OCI-LY7 (cell line): ENCODE measurements at regions not wholly inside any gene's neighbourhood (a gene's known extent, or its start where the extent isn't known, plus 50 kb on each side); places are given as distances from the start of the nearest gene placed in this dataset.

Experiments used
- BruUV-seq: library from RNA; stranded (reverse); fragments of 400-500 nt; replicated peaks from 2 replicates; lab custom pipeline; 2021; lab: Mats Ljungman, UMichigan
- CTCF ChIA-PET: fragments of 300-600 bp; sonication (Branson Sonifier 250); formaldehyde crosslinking; loops from one replicate; lab custom pipeline; 2022; ENCODE audit warnings: antibody characterized with exemption; ENCODE audit not compliant: unreplicated experiment; lab: Charles Lee
- POLR2A ChIA-PET: fragments of 300-600 bp; sonication (Branson Sonifier 250); formaldehyde crosslinking; loops from one replicate; lab custom pipeline; 2022; ENCODE audit warnings: antibody characterized with exemption; lab: Charles Lee
- DNase-seq: peaks from one replicate; pipeline ENCODE4 v3.0.0-alpha.2; 2015; ENCODE audit warnings: low spot score
- H2AFZ ChIP-seq: fragments of 200-600 bp; sonication (generic), shearing (Covaris generic); 2 replicates; pipeline ENCODE4 v1.6.1; 2014; ENCODE audit warnings: mild to moderate bottlenecking, antibody characterized with exemption, low read length, moderate library complexity
- H3K27ac ChIP-seq: fragments of 200-600 bp; sonication (generic); 2 replicates; pipeline ENCODE4 v1.5.1; 2014; ENCODE audit warnings: mixed run types, low read depth, mild to moderate bottlenecking, moderate library complexity, low read length, inconsistent platforms; ENCODE audit not compliant: poor library complexity, severe bottlenecking
- H3K36me3 ChIP-seq: fragments of 200-600 bp; sonication (generic); 2 replicates; pipeline ENCODE4 v1.6.1; 2014; ENCODE audit warnings: mild to moderate bottlenecking, antibody characterized with exemption, low read length, moderate library complexity, mixed read lengths; ENCODE audit not compliant: insufficient read depth
- H3K4me1 ChIP-seq: fragments of 200-600 bp; sonication (generic); 2 replicates; pipeline ENCODE4 v1.5.1; 2014; ENCODE audit warnings: mild to moderate bottlenecking, low read length; ENCODE audit not compliant: insufficient read depth, poor library complexity, severe bottlenecking
- H3K4me2 ChIP-seq: fragments of 200-600 bp; sonication (generic); 2 replicates; pipeline ENCODE4 v1.6.1; 2014; ENCODE audit warnings: mild to moderate bottlenecking, low read length
- H3K4me3 ChIP-seq: fragments of 200-600 bp; sonication (generic); 2 replicates; pipeline ENCODE4 v1.5.1; 2014; ENCODE audit warnings: mild to moderate bottlenecking, low read depth, low read length; ENCODE audit not compliant: poor library complexity, severe bottlenecking
- H3K79me2 ChIP-seq: fragments of 200-600 bp; sonication (generic); 2 replicates; pipeline ENCODE4 v1.6.1; 2016; ENCODE audit warnings: low read depth, mild to moderate bottlenecking, low read length, moderate library complexity, mixed read lengths; ENCODE audit not compliant: insufficient read depth
- H3K9me2 ChIP-seq: fragments of 200-600 bp; sonication (generic); 2 replicates; pipeline ENCODE4 v1.6.1; 2016; ENCODE audit warnings: mild to moderate bottlenecking, low read length, mixed read lengths; ENCODE audit not compliant: insufficient read depth
- H3K9me3 ChIP-seq: fragments of 200-600 bp; sonication (generic); 2 replicates; pipeline ENCODE4 v1.6.1; 2014; ENCODE audit warnings: mild to moderate bottlenecking, mixed run types, low read length, mixed read lengths
- H4K20me1 ChIP-seq: fragments of 200-600 bp; sonication (generic); 2 replicates; pipeline ENCODE4 v1.6.1; 2014; ENCODE audit warnings: mild to moderate bottlenecking, antibody characterized with exemption, low read length, moderate library complexity, mixed read lengths; ENCODE audit not compliant: insufficient read depth
- CTCF ChIP-seq: fragments of 200-600 bp; sonication (generic); conservative IDR thresholded peaks from 2 replicates; pipeline ENCODE4 v1.5.1; 2014; ENCODE audit warnings: mild to moderate bottlenecking, antibody characterized with exemption, low read length, moderate library complexity, mixed read lengths
- EZH2phosphoT487 ChIP-seq: fragments of 200-600 bp; sonication (generic); IDR thresholded peaks from 2 replicates; pipeline ENCODE4 v1.6.1; 2018; ENCODE audit warnings: low read depth, borderline replicate concordance, mild to moderate bottlenecking, mixed run types, antibody characterized with exemption, low read length, moderate library complexity, mixed read lengths
- intact Hi-C: fragments of 100-400 bp; cut with micrococcal nuclease; formaldehyde crosslinking; loops from one replicate; pipeline ENCODE4 v1.10.0; 2022; ENCODE audit not compliant: unreplicated experiment

GRCh38 chr3:154972951-154973350 is 107.2 kb upstream of the MME start:
- intact Hi-C loops: no loop called here
- CTCF ChIA-PET: no interaction called here
- POLR2A ChIA-PET: interaction anchor here (1.4 kb wide), 1 partner anchor 11 kb away, joined by 5 read pairs; no protein-coding TSS in a partner anchor
- BruUV-seq: no TSS peak
- no peaks in the 10 kb centered on the region for H3K9me2 ChIP-seq
- H3K4me2 ChIP-seq: no peak overlapping the region
- H3K4me3 ChIP-seq: no peak overlapping the region
- no peaks in the 10 kb centered on the region for H3K4me1 ChIP-seq
- no peaks in the 10 kb centered on the region for H3K79me2 ChIP-seq
- no peak overlapping the region for H2AFZ ChIP-seq
- H4K20me1 ChIP-seq: no peaks in the 10 kb centered on the region
- DNase-seq: no peak
- H3K36me3 ChIP-seq: no peaks in the 10 kb centered on the region
- TF ChIP-seq CTCF (no peak), EZH2phosphoT487 (no peak)
- no peaks in the 10 kb centered on the region for H3K9me3 ChIP-seq
- H3K27ac ChIP-seq: no peak overlapping the region

DNA sequence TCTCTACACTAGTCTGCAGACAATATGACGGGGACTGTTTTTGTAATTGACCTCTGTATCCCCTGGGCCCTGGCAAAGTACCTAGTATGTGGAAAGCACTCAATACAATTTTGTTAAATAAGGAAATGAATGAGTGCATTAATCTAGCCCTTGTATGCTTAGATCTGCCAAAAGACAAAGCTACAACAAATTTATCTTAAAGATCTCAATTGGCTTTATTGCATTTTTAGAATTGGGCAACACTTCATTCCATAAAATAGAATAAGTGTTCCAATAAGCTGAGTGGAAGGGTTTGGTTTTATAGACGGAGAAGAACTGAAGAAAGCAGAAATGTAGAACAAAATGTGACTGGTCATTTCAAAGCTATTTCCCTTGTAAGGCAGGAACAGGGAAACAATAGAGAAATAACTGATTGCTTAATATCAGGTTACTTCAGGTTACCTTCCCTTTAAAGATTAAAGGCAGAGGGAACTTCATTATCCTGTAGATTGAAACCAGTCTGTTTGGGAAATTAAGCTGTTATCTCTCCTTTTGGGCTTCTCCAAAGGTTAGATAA is 108.3 kb upstream of the MME start:
- no peaks in the 10 kb centered on the region for H3K4me1 ChIP-seq
- ChIA-PET POLR2A (interaction anchor here (0.8 to 1.4 kb wide), 2 partner anchors 10 to 16 kb away, joined by 3 to 5 read pairs; no protein-coding TSS in a partner anchor), CTCF (interaction anchor here (0.6 kb wide), 1 partner anchor 1156 kb away, joined by 3 read pairs; no protein-coding TSS in a partner anchor)
- no peaks in the 10 kb centered on the region for H4K20me1 ChIP-seq
- no peaks in the 10 kb centered on the region for H3K9me3 ChIP-seq
- BruUV-seq: no TSS peak
- no peak overlapping the region for H2AFZ ChIP-seq
- intact Hi-C loops: no loop called here
- H3K4me3 ChIP-seq: no peak overlapping the region
- no peaks in the 10 kb centered on the region for H3K36me3 ChIP-seq
- H3K79me2 ChIP-seq: no peaks in the 10 kb centered on the region
- H3K4me2 ChIP-seq: no peak overlapping the region
- TF ChIP-seq EZH2phosphoT487: no peak
- no peak for TF ChIP-seq CTCF
- no peak overlapping the region for H3K27ac ChIP-seq
- no peaks in the 10 kb centered on the region for H3K9me2 ChIP-seq
- DNase-seq: no peak

DNA sequence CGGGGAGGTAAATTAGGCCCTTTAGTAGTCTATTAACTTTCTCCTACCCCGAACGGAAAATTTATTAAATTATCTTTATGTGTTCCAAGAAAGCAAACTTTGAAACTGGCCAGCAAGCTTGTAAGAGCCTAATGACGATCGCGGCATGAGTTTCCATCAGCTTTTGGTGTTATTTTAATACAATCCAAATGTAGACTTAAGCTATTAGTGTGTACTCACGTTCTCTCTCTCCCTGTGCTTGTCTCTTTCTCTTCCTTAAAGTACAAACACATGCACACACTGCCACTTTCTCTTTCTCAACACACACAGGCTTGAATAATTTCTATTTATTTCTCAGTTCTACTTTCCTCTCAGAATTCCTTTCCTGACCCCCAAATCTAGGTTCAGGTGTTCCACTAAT is 108.8 kb upstream of the MME start:
- TF ChIP-seq CTCF: no peak
- TF ChIP-seq EZH2phosphoT487: no peak
- Histone ChIP-seq H3K4me3 (no peak overlapping the region), H3K79me2 (no peaks in the 10 kb centered on the region), H4K20me1 (no peaks in the 10 kb centered on the region), H3K4me1 (no peaks in the 10 kb centered on the region), H3K27ac (no peak overlapping the region), H2AFZ (no peak overlapping the region), H3K9me2 (no peaks in the 10 kb centered on the region), H3K4me2 (no peak overlapping the region), H3K36me3 (no peaks in the 10 kb centered on the region), H3K9me3 (no peaks in the 10 kb centered on the region)
- no peak for DNase-seq
- POLR2A ChIA-PET: interaction anchor here (0.8 to 1.4 kb wide), 2 partner anchors 10 to 17 kb away, joined by 3 to 5 read pairs; no protein-coding TSS in a partner anchor
- CTCF ChIA-PET: no interaction called here
- intact Hi-C loops: no loop called here
- BruUV-seq: no TSS peak
